ENCODE measurements at regions not wholly inside any gene's neighbourhood (a gene's known extent, or its start where the extent isn't known, plus 50 kb on each side); places are given as distances from the start of the nearest gene placed in this dataset.

- no peak for DNase-seq
Observed at GRCh38 chr6:122307577-122307976, 91.9 kb upstream of the HSF2 start.

- no peak for DNase-seq
Observed at GRCh38 chr6:122308074-122308473, 91.4 kb upstream of the HSF2 start.

GRCh38 chr6:122315842-122316241 lies 83.6 kb upstream of the HSF2 start:
- DNase-seq: no peak

GRCh38 chr6:122322824-122323223 lies 76.6 kb upstream of the HSF2 start:
- peak in 1 of 2 donors; percentile 6 for DNase-seq

- DNase-seq: no peak
Observed at GRCh38 chr6:122323361-122323760, 76.1 kb upstream of the HSF2 start.

- DNase-seq: no peak
Observed at GRCh38 chr6:122330315-122330714, 69.1 kb upstream of the HSF2 start.

- no peak for DNase-seq
Observed at GRCh38 chr6:122337645-122338044, 61.8 kb upstream of the HSF2 start.

GRCh38 chr6:122339661-122340060 lies 59.8 kb upstream of the HSF2 start:
- DNase-seq: no peak

- no peak for DNase-seq
Observed at GRCh38 chr6:122347280-122347679, 52.2 kb upstream of the HSF2 start.

GRCh38 chr6:122347751-122348150 lies 51.7 kb upstream of the HSF2 start:
- no peak for DNase-seq

All from CD4-positive, alpha-beta T cell treated with Interferon alpha-2 for 1 hour (primary cell).